Brain microvascular endothelial cell (primary cell): ENCODE measurements at regions not wholly inside any gene's neighbourhood (a gene's known extent, or its start where the extent isn't known, plus 50 kb on each side); places are given as distances from the start of the nearest gene placed in this dataset.

Experiments used
- DNase-seq: peaks from one replicate; pipeline ENCODE4 v3.0.0-alpha.2; 2020
- H3K27ac ChIP-seq: fragments of 250-450 bp; sonication (Bioruptor Pico); 2 replicates; pipeline ENCODE4 v1.5.1; 2020; ENCODE audit warnings: mild to moderate bottlenecking, moderate library complexity
- H3K27me3 ChIP-seq: fragments of 250-450 bp; sonication (Bioruptor Pico); replicated peaks from 2 replicates; pipeline ENCODE4 v1.5.1; 2020; ENCODE audit warnings: mild to moderate bottlenecking
- H3K36me3 ChIP-seq: fragments of 250-450 bp; sonication (Bioruptor Pico); replicated peaks from 2 replicates; pipeline ENCODE4 v1.5.1; 2020; ENCODE audit warnings: mild to moderate bottlenecking
- H3K4me3 ChIP-seq: 2 replicates; pipeline ENCODE4 v1.5.1; 2011; ENCODE audit warnings: low read depth, mild to moderate bottlenecking, control low read depth, low read length, moderate library complexity
- CTCF ChIP-seq: IDR thresholded peaks from 2 replicates; pipeline ENCODE4 v1.5.1; 2011; ENCODE audit warnings: low read depth, mild to moderate bottlenecking, moderate library complexity, low read length, control low read depth, inconsistent platforms; ENCODE audit errors: missing control alignments
- in situ Hi-C: cut with HindIII; loops from 2 replicates; pipeline ENCODE4 v1.10.0; 2017; ENCODE audit warnings: low sequenced_read_pairs, low pct_ligation_motif_present

- Histone ChIP-seq H3K36me3 (no peaks in the 10 kb centered on the region), H3K4me3 (no peak overlapping the region), H3K27ac (no peak overlapping the region), H3K27me3 (no peaks in the 10 kb centered on the region)
- DNase-seq: no peak
- TF ChIP-seq CTCF: no peak
- in situ Hi-C loops: no loop called here
Measured at GRCh38 chr12:89089264-89089663, 263.0 kb downstream of the DUSP6 start.

GRCh38 chr12:89087876-89088275, 264.4 kb downstream of the DUSP6 start:
- in situ Hi-C loops: no loop called here
- Histone ChIP-seq H3K4me3 (no peak overlapping the region), H3K27me3 (no peaks in the 10 kb centered on the region), H3K27ac (no peak overlapping the region), H3K36me3 (no peaks in the 10 kb centered on the region)
- no peak for DNase-seq
- TF ChIP-seq CTCF: no peak

GRCh38 chr12:89087149-89087825, 265.0 kb downstream of the DUSP6 start:
- H3K27me3 ChIP-seq: no peaks in the 10 kb centered on the region
- no peak overlapping the region for H3K4me3 ChIP-seq
- in situ Hi-C loops: no loop called here
- no peak overlapping the region for H3K27ac ChIP-seq
- DNase-seq: no peak
- no peak for TF ChIP-seq CTCF
- H3K36me3 ChIP-seq: no peaks in the 10 kb centered on the region

- in situ Hi-C loops: no loop called here
- no peak for TF ChIP-seq CTCF
- peak overlapping the region; percentile 3 for H3K27ac ChIP-seq
- no peaks in the 10 kb centered on the region for H3K27me3 ChIP-seq
- peak; percentile 18 for DNase-seq
- no peak overlapping the region for H3K4me3 ChIP-seq
- no peaks in the 10 kb centered on the region for H3K36me3 ChIP-seq
Measured at GRCh38 chr12:89085421-89085820, 266.9 kb downstream of the DUSP6 start.

GRCh38 chr12:89084751-89085150, 267.6 kb downstream of the DUSP6 start:
- in situ Hi-C loops: no loop called here
- H3K4me3 ChIP-seq: no peak overlapping the region
- peak; percentile 53 for DNase-seq

More at GRCh38 chr12:89084751-89085150, 267.6 kb downstream of the DUSP6 start:
- Histone ChIP-seq H3K27me3 (no peaks in the 10 kb centered on the region), H3K36me3 (no peaks in the 10 kb centered on the region), H3K27ac (no peak overlapping the region)
- no peak for TF ChIP-seq CTCF
